ENCODE measurements at regions not wholly inside any gene's neighbourhood (a gene's known extent, or its start where the extent isn't known, plus 50 kb on each side); places are given as distances from the start of the nearest gene placed in this dataset.

GRCh38 chr10:107502229-107502985 lies 337.9 kb upstream of the SORCS1 start:
- no peak for TF ChIP-seq EP300 (IDR thresholded peaks at IDR 0.05)
- no peak for TF ChIP-seq CTCF (IDR thresholded peaks at IDR 0.05)

All from upper lobe of left lung (tissue), 4 donors.